T-helper 17 cell (primary cell): ENCODE measurements at regions not wholly inside any gene's neighbourhood (a gene's known extent, or its start where the extent isn't known, plus 50 kb on each side); places are given as distances from the start of the nearest gene placed in this dataset.

ENCODE experiments used
- ATAC-seq: fragments of 150-1000 bp; cut with Tn5 transposase; 2 replicates; pipeline ENCODE4 v1.10.0; 2021; ENCODE audit warnings: mild to moderate bottlenecking, moderate library complexity
- DNase-seq, 3 donors: peaks; one replicate each; pipeline versions ENCODE4 v3.0.0 to v3.0.0-alpha.2; 2020 to 2021
- H3K9me3 ChIP-seq: one replicate; pipeline ENCODE4 v1.7.0; 2013; ENCODE audit warnings: low read length, mild to moderate bottlenecking; ENCODE audit not compliant: control insufficient read depth, poor library complexity, severe bottlenecking
- H3K27ac Mint-ChIP-seq: one replicate; pipeline ENCODE4 v1.8.0; 2022; ENCODE audit warnings: mild to moderate bottlenecking, moderate library complexity, mixed read lengths
- H3K27me3 Mint-ChIP-seq: one replicate; pipeline ENCODE4 v1.8.0; 2022; ENCODE audit warnings: mixed read lengths
- H3K36me3 Mint-ChIP-seq: one replicate; pipeline ENCODE4 v1.8.0; 2022; ENCODE audit warnings: low read depth, mixed read lengths
- H3K4me1 Mint-ChIP-seq: one replicate; pipeline ENCODE4 v1.8.0; 2022; ENCODE audit warnings: mild to moderate bottlenecking, mixed read lengths
- H3K4me3 Mint-ChIP-seq: one replicate; pipeline ENCODE4 v1.8.0; 2022; ENCODE audit warnings: mild to moderate bottlenecking, moderate library complexity, mixed read lengths

GRCh38 chr4:179803857-179804256 lies 2361.6 kb upstream of the AGA start:
- H3K4me3 Mint-ChIP-seq: no peak overlapping the region
- no peaks in the 10 kb centered on the region for H3K4me1 Mint-ChIP-seq
- no peaks in the 10 kb centered on the region for H3K27me3 Mint-ChIP-seq
- DNase-seq (no peak), ATAC-seq (no peak)
- no peak overlapping the region for H3K27ac Mint-ChIP-seq
- no peaks in the 10 kb centered on the region for H3K36me3 Mint-ChIP-seq
- H3K9me3 ChIP-seq: no peaks in the 10 kb centered on the region

GRCh38 chr4:179804440-179804839 lies 2362.2 kb upstream of the AGA start:
- DNase-seq: no peak
- ATAC-seq: no peak
- H3K36me3 Mint-ChIP-seq: no peaks in the 10 kb centered on the region
- H3K4me3 Mint-ChIP-seq: no peak overlapping the region
- no peak overlapping the region for H3K27ac Mint-ChIP-seq
- no peaks in the 10 kb centered on the region for H3K9me3 ChIP-seq
- no peaks in the 10 kb centered on the region for H3K4me1 Mint-ChIP-seq
- H3K27me3 Mint-ChIP-seq: no peaks in the 10 kb centered on the region

DNA sequence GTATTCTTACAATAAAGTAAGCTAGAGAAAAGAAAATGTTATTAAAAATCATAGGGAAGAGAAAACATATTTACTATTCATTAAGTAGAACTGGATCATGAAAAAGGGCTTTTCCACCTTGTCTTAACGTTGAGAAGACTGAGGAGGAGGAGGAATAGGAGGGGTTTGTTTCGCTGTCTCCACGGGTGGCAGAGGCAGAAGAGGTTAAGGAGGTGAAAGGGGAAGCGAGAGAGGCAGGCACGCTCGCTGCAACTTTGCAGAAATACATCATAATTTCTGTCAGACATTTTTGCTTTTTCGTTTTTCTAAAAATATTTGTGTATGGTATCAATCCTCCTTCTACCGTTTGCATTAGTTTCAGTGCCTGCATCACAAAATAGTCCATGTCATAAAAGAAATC lies 2375.1 kb upstream of the AGA start:
- H3K4me3 Mint-ChIP-seq: no peak overlapping the region
- H3K4me1 Mint-ChIP-seq: no peaks in the 10 kb centered on the region
- H3K27me3 Mint-ChIP-seq: no peaks in the 10 kb centered on the region
- DNase-seq (no peak), ATAC-seq (no peak)
- no peaks in the 10 kb centered on the region for H3K9me3 ChIP-seq
- no peaks in the 10 kb centered on the region for H3K36me3 Mint-ChIP-seq
- no peak overlapping the region for H3K27ac Mint-ChIP-seq

DNA sequence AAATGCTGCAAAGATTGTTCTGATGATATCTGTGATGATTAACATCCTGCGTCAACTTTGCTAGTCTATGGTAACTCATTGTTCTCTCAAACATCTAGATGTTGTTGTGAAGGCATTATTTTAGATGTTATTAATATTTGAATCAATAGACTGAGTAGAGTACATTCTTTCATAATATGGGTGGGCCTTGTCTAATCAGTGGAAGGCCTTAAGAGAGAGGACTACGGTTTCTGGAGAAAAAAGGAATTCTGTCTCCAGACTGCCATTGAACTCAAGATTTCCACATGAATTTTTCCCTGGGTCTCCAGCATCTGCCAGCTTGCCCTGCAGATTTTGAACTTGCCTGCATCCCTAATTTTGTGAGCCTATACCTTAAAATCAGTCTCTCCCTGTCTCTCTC lies 2381.1 kb upstream of the AGA start:
- ATAC-seq: no peak
- Mint-ChIP-seq H3K27ac (no peak overlapping the region), H3K36me3 (no peaks in the 10 kb centered on the region), H3K4me1 (no peaks in the 10 kb centered on the region), H3K4me3 (no peak overlapping the region), H3K27me3 (no peaks in the 10 kb centered on the region)
- H3K9me3 ChIP-seq: no peaks in the 10 kb centered on the region
- no peak for DNase-seq

DNA sequence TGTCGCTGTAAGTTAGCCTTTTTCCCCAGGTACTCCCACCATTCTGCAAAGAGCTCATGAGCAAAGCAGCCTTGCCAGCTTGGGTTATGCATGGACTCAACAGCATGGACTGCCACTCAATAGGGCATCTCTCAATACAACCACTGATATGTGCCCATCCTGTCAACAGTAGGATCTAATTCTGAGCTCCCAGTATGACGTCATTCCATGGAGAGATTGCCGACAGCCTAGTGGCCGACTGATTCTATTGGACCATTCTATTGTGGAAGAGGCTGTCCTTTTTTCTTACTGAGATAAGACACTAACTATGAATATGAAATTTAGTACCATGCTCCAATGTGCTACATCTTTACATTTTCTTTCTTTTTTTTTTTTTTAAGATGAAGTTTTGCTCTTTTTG lies 2389.0 kb upstream of the AGA start:
- no peak overlapping the region for H3K4me3 Mint-ChIP-seq
- H3K27ac Mint-ChIP-seq: no peak overlapping the region
- H3K4me1 Mint-ChIP-seq: no peaks in the 10 kb centered on the region
- no peaks in the 10 kb centered on the region for H3K36me3 Mint-ChIP-seq
- ATAC-seq (no peak), DNase-seq (no peak)
- H3K9me3 ChIP-seq: no peaks in the 10 kb centered on the region
- H3K27me3 Mint-ChIP-seq: no peaks in the 10 kb centered on the region

DNA sequence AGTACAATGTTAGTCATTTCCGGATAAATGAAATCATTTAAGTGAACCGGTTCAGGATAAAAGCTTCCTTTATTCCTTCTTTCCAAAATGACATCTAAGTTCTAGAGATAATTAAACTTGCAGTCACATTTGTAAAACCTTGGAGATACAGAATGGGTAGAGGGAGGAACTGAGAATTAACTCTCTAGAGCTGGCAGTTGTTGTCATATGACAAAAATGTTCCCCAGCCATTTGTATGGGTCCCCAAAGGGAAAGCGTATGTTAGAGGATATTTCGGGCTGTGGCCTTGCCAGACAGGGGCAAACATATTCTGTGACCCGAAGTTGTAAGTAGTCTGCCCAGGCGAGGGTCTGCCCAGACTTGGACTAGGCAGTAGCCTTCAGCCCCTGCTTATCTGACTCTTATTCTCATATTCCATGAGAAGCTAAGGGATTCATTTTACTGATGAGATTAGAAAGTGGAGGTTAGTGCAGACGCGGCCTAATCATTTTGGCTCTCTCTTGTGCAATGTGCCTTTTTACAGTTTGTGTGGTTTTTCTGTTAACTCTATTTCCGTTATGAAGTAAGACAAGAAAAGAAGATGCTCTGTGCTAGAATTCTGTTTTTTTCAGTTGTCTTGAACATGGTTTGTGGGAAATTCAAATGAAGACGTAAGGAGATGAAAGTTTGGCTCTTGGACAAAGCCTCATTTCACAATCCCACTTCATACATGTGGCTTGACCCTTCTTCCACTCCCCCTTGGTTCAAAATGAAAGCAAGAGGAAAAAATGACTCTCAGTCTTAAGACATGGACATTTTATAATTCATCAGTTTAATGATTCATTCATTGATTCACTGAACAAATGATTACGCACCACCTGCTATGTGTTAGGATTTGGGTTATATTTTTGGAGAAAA lies 2394.2 kb upstream of the AGA start:
- no peak for ATAC-seq
- Mint-ChIP-seq H3K4me1 (no peaks in the 10 kb centered on the region), H3K27ac (no peak overlapping the region), H3K4me3 (no peak overlapping the region), H3K36me3 (no peaks in the 10 kb centered on the region), H3K27me3 (no peaks in the 10 kb centered on the region)
- DNase-seq: no peak
- H3K9me3 ChIP-seq: no peaks in the 10 kb centered on the region

DNA sequence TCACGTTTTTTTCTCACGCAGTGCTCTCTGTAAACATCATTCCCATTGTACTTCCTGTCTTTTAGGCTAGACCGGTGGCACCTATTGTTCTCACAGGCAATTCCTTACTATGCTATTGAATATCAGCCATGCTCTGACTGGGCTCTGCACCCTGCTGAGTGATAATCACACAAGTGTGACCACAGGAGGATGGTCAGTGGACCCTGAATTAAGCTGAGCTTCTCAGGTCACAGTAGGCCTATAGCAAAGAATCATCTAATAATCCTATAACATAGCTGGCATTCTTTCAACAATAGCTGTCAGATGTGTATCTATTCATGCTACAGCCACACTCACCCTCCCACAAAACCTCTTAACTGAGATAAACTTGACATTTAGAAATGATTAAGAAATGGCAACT lies 2399.8 kb upstream of the TENM3 start:
- DNase-seq (no peak), ATAC-seq (no peak)
- H3K4me1 Mint-ChIP-seq: no peaks in the 10 kb centered on the region
- no peak overlapping the region for H3K27ac Mint-ChIP-seq
- no peaks in the 10 kb centered on the region for H3K36me3 Mint-ChIP-seq
- H3K4me3 Mint-ChIP-seq: no peak overlapping the region
- H3K27me3 Mint-ChIP-seq: no peaks in the 10 kb centered on the region
- no peaks in the 10 kb centered on the region for H3K9me3 ChIP-seq

GRCh38 chr4:179855469-179855868 lies 2387.7 kb upstream of the TENM3 start:
- Mint-ChIP-seq H3K4me1 (no peaks in the 10 kb centered on the region), H3K4me3 (no peak overlapping the region), H3K36me3 (no peaks in the 10 kb centered on the region), H3K27me3 (no peaks in the 10 kb centered on the region), H3K27ac (no peak overlapping the region)
- no peaks in the 10 kb centered on the region for H3K9me3 ChIP-seq
- DNase-seq (no peak), ATAC-seq (no peak)

DNA sequence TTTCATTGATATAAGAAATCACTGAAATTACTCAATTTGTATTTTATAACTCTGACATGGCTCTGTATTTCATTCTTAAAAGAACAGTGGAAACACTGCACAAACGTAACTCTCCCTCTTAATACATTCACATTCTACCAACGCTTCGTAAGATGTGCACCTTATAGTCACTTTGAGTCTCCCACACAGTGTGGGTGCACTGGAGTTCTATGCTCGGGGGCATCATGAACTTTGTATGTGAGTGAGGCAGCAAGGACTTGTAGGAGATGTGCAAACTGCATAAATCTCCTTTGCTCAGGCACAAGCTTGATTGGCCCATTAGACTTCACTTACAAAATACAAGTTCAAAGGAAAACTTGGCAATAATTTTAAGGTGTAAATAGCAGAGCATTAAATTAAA lies 2385.0 kb upstream of the TENM3 start:
- H3K9me3 ChIP-seq: no peaks in the 10 kb centered on the region
- H3K4me3 Mint-ChIP-seq: no peak overlapping the region
- H3K27ac Mint-ChIP-seq: no peak overlapping the region
- ATAC-seq (no peak), DNase-seq (no peak)
- H3K36me3 Mint-ChIP-seq: no peaks in the 10 kb centered on the region
- H3K27me3 Mint-ChIP-seq: no peaks in the 10 kb centered on the region
- no peaks in the 10 kb centered on the region for H3K4me1 Mint-ChIP-seq

GRCh38 chr4:179867300-179867878 lies 2375.8 kb upstream of the TENM3 start:
- no peak overlapping the region for H3K27ac Mint-ChIP-seq
- H3K4me1 Mint-ChIP-seq: no peaks in the 10 kb centered on the region
- no peaks in the 10 kb centered on the region for H3K36me3 Mint-ChIP-seq
- H3K9me3 ChIP-seq: no peaks in the 10 kb centered on the region
- no peak for DNase-seq
- H3K27me3 Mint-ChIP-seq: no peaks in the 10 kb centered on the region
- ATAC-seq: no peak
- H3K4me3 Mint-ChIP-seq: no peak overlapping the region

DNA sequence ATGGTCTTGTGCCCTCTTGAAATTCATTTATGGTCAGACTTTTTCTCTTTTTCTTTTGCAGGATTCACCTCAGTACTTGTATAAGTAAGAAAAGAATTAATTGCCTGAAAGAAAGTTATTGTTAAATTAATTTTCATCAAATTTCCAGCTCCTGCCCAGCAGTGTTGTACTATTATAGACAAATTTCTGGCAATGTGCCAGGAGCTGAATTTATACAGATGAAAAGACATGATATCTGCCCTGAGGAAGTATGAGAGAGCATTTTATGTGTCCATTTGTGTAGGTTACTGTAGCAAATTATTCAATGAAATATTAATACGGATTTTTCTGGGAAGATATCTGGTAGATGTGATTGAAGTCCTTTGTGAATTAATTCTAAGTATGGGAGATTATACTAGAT lies 2371.5 kb upstream of the TENM3 start:
- Mint-ChIP-seq H3K4me1 (no peaks in the 10 kb centered on the region), H3K36me3 (no peaks in the 10 kb centered on the region), H3K27me3 (no peaks in the 10 kb centered on the region), H3K4me3 (no peak overlapping the region), H3K27ac (no peak overlapping the region)
- H3K9me3 ChIP-seq: no peaks in the 10 kb centered on the region
- no peak for ATAC-seq
- DNase-seq: no peak

DNA sequence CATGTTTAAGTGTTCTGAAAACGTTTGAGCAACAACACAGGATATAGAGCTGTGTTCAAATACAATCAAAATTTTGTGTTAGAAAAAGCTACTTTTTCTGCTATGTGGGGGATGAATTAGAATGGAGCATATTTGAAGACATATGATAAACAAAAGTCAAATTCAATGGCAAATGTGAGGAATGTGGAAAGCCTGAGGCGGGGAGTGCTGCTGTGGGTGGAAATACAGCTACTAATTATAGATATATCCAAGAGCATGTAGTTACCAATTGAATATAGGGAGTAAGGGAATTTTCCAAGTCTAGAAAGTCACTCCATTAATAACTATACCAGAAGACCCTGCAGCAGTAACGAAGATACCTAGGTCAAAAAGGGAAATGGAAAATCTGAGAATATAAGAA lies 2370.4 kb upstream of the TENM3 start:
- H3K27ac Mint-ChIP-seq: no peak overlapping the region
- H3K4me1 Mint-ChIP-seq: no peaks in the 10 kb centered on the region
- H3K9me3 ChIP-seq: no peaks in the 10 kb centered on the region
- H3K36me3 Mint-ChIP-seq: no peaks in the 10 kb centered on the region
- DNase-seq: no peak
- H3K27me3 Mint-ChIP-seq: no peaks in the 10 kb centered on the region
- no peak overlapping the region for H3K4me3 Mint-ChIP-seq
- ATAC-seq: no peak

- no peaks in the 10 kb centered on the region for H3K9me3 ChIP-seq
- Mint-ChIP-seq H3K36me3 (no peaks in the 10 kb centered on the region), H3K4me3 (no peak overlapping the region), H3K4me1 (no peaks in the 10 kb centered on the region), H3K27ac (no peak overlapping the region), H3K27me3 (no peaks in the 10 kb centered on the region)
- ATAC-seq (no peak), DNase-seq (no peak)
Measured at GRCh38 chr4:179880756-179881155, 2362.4 kb upstream of the TENM3 start.
